SU-DHL-6 (cell line): ENCODE measurements at regions not wholly inside any gene's neighbourhood (a gene's known extent, or its start where the extent isn't known, plus 50 kb on each side); places are given as distances from the start of the nearest gene placed in this dataset.

Source experiments
- H2AFZ ChIP-seq: fragments of 200-600 bp; sonication (generic); 2 replicates; pipeline ENCODE4 v1.6.1; 2014; ENCODE audit warnings: low read depth, mild to moderate bottlenecking, moderate library complexity, mixed read lengths, antibody characterized with exemption, low read length; ENCODE audit not compliant: severe bottlenecking
- H3F3A ChIP-seq: fragments of 200-600 bp; shearing (Covaris generic); 2 replicates; pipeline ENCODE4 v1.6.0; 2016; ENCODE audit warnings: antibody characterized with exemption, mild to moderate bottlenecking; ENCODE audit not compliant: insufficient read depth
- H3K27ac ChIP-seq: fragments of 200-600 bp; sonication (generic); 2 replicates; pipeline ENCODE4 v1.5.1; 2016; ENCODE audit warnings: low read depth, mild to moderate bottlenecking, low read length, moderate library complexity, mixed read lengths
- H3K27me3 ChIP-seq: fragments of 200-600 bp; sonication (generic), shearing (Covaris generic); 2 replicates; pipeline ENCODE4 v1.6.0; 2014; ENCODE audit warnings: mild to moderate bottlenecking, low read length
- H3K36me3 ChIP-seq: fragments of 200-600 bp; sonication (generic); 2 replicates; pipeline ENCODE4 v1.6.1; 2014; ENCODE audit warnings: mild to moderate bottlenecking, low read length, mixed read lengths
- H3K4me2 ChIP-seq: fragments of 300-600, 200-600 bp; shearing (Covaris generic), sonication (generic); 2 replicates; pipeline ENCODE4 v1.6.0; 2014; ENCODE audit warnings: low read length, low read depth, mild to moderate bottlenecking; ENCODE audit not compliant: poor library complexity, severe bottlenecking
- H3K4me3 ChIP-seq: fragments of 200-600 bp; sonication (generic); 2 replicates; pipeline ENCODE4 v1.5.1; 2014; ENCODE audit warnings: antibody characterized with exemption, low read length, mild to moderate bottlenecking, mixed read lengths; ENCODE audit not compliant: insufficient read depth, poor library complexity, severe bottlenecking
- H3K79me2 ChIP-seq: fragments of 200-600 bp; sonication (generic); 2 replicates; pipeline ENCODE4 v1.6.1; 2014; ENCODE audit warnings: mild to moderate bottlenecking, low read length, moderate library complexity; ENCODE audit not compliant: insufficient read depth
- H3K9ac ChIP-seq: fragments of 200-600 bp; sonication (generic); 2 replicates; pipeline ENCODE4 v1.7.0; 2014; ENCODE audit warnings: mild to moderate bottlenecking, low read length
- H3K9me2 ChIP-seq: fragments of 200-600 bp; sonication (generic); replicated peaks from 2 replicates; pipeline ENCODE4 v1.6.1; 2014; ENCODE audit warnings: low read length; ENCODE audit not compliant: insufficient read depth
- H3K9me3 ChIP-seq: fragments of 200-600 bp; sonication (generic); 2 replicates; pipeline ENCODE4 v1.6.1; 2014; ENCODE audit warnings: low read length, mixed read lengths; ENCODE audit not compliant: insufficient read depth
- H4K20me1 ChIP-seq: fragments of 200-600 bp; sonication (generic); 2 replicates; pipeline ENCODE4 v1.6.1; 2014; ENCODE audit warnings: low read depth, mild to moderate bottlenecking, antibody characterized with exemption, low read length, moderate library complexity, mixed read lengths
- CTCF ChIP-seq: fragments of 200-600 bp; sonication (generic); IDR thresholded peaks from one replicate; pipeline ENCODE4 v1.5.1; 2017; ENCODE audit warnings: antibody characterized with exemption, mild to moderate bottlenecking, low read length, moderate library complexity; ENCODE audit not compliant: insufficient read depth, poor library complexity, severe bottlenecking
- EZH2phosphoT487 ChIP-seq: fragments of 200-600 bp; sonication (generic), shearing (Covaris generic); conservative IDR thresholded peaks from 2 replicates; pipeline ENCODE4 v1.6.1; 2018; ENCODE audit warnings: mild to moderate bottlenecking, antibody characterized with exemption, low read length, moderate library complexity, mixed read lengths

GRCh38 chr4:160299608-160300007 lies 1196.7 kb downstream of the RAPGEF2 start:
- Histone ChIP-seq H3K9me3 (no peaks in the 10 kb centered on the region), H3K27ac (no peak overlapping the region), H2AFZ (no peak overlapping the region), H4K20me1 (no peaks in the 10 kb centered on the region), H3K4me2 (no peak overlapping the region), H3F3A (no peaks in the 10 kb centered on the region), H3K27me3 (no peaks in the 10 kb centered on the region), H3K4me3 (no peak overlapping the region), H3K9me2 (no peaks in the 10 kb centered on the region), H3K36me3 (no peaks in the 10 kb centered on the region), H3K9ac (no peak overlapping the region), H3K79me2 (no peaks in the 10 kb centered on the region)
- TF ChIP-seq CTCF: no peak
- TF ChIP-seq EZH2phosphoT487: no peak

- H3K4me3 ChIP-seq: no peak overlapping the region
- no peaks in the 10 kb centered on the region for H4K20me1 ChIP-seq
- no peak overlapping the region for H3K27ac ChIP-seq
- no peaks in the 10 kb centered on the region for H3K27me3 ChIP-seq
- no peaks in the 10 kb centered on the region for H3F3A ChIP-seq
- TF ChIP-seq EZH2phosphoT487 (no peak), CTCF (no peak)
- no peak overlapping the region for H3K9ac ChIP-seq
- H3K4me2 ChIP-seq: no peak overlapping the region
- H3K79me2 ChIP-seq: no peaks in the 10 kb centered on the region
- H3K36me3 ChIP-seq: no peaks in the 10 kb centered on the region
- no peak overlapping the region for H2AFZ ChIP-seq
- H3K9me2 ChIP-seq: no peaks in the 10 kb centered on the region
- no peaks in the 10 kb centered on the region for H3K9me3 ChIP-seq
Observed at GRCh38 chr4:160316036-160316435, 1213.2 kb downstream of the RAPGEF2 start.

- TF ChIP-seq EZH2phosphoT487 (no peak), CTCF (no peak)
- H4K20me1 ChIP-seq: no peaks in the 10 kb centered on the region
- H3K27me3 ChIP-seq: no peaks in the 10 kb centered on the region
- no peak overlapping the region for H3K4me2 ChIP-seq
- H3K36me3 ChIP-seq: no peaks in the 10 kb centered on the region
- no peak overlapping the region for H3K4me3 ChIP-seq
- H3F3A ChIP-seq: no peaks in the 10 kb centered on the region
- H2AFZ ChIP-seq: no peak overlapping the region
- H3K9me2 ChIP-seq: no peaks in the 10 kb centered on the region
- no peaks in the 10 kb centered on the region for H3K9me3 ChIP-seq
- H3K27ac ChIP-seq: no peak overlapping the region
- no peak overlapping the region for H3K9ac ChIP-seq
- H3K79me2 ChIP-seq: no peaks in the 10 kb centered on the region
Observed at GRCh38 chr4:160318567-160319220, 1215.8 kb downstream of the RAPGEF2 start.
